HG03139 (cell line): ENCODE measurements at regions not wholly inside any gene's neighbourhood (a gene's known extent, or its start where the extent isn't known, plus 50 kb on each side); places are given as distances from the start of the nearest gene placed in this dataset.
A peak's percentile ranks its signal among the peaks of the same experiment; 100 is the strongest.

ENCODE experiments used
- ATAC-seq: cut with Tn5 transposase; IDR thresholded peaks from one replicate; pipeline ENCODE4 v1.9.1; 2021; ENCODE audit not compliant: unreplicated experiment

DNA sequence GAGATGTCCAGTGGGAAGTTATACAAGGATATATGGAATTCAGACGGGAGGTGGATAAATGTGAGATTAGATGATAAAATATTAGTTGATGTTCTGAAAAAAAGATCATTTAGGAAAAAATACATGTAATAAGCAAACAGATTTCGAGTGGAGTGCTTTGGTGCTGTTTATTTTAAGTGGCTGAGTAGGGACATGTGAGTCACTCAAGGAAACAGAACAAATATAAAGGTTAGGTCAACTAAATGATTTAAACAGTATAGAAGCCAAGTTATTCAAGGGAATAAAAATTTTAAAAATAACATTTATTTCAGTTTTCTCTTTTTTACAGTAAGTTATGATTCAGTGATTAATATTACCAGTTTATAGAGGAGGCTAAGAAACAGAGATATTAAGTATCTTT lies 1046.7 kb upstream of the B3GALT2 start:
- no peak for ATAC-seq

DNA sequence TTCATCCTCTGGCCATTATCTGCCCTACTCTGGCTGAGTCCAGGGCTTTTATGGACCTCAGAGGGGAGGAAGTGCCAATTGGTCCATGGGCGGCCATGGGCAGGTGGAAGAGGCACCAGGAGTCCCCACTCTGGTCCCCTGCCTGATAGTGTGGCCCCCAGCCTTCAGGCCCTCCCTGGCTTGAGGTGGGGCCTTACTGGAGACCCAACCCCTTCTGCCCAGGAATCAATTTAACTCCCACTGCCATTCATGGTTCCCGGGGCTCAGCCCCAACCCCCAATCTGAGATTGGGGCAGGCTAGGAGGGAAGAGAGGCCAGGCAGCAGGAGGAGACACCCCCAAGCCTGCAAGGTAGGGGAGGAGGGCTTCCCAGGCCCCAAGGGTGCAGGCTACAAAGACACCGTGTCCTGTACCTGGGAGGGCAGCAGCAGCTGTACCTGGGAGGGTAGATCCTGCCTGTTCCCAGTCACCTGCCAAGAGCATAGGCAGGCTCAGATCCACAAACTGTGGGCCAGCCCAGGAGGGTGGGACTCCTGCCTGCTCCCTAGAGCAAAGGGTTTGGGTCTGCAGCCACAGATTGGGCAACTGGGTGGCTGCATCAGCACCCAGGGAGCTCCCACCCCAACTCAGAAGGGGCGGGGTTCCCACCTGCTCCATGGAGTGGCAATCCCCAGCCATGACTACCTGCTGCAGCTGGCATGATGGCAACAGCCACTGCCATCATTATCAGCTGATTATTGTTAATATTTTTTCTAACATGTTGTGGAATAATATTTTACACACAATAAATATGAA lies 1044.1 kb upstream of the B3GALT2 start:
- no peak for ATAC-seq

DNA sequence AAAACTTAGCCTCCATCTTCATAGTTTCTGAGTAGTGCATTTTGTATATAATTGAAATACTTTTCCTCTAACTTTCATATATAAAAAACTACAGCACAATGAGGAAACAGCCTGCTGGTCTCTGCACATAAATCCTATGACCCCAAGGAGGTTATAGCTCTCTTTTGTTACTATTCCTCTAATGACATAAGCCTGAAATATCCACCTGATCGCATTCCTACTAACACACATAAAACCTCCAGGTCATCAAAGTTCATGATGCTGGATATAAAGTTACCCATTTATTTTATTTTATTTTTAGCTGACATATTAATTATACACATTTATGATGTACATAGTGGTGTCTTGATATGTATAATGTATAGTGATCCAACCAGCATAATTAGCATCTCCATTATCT lies 1042.0 kb upstream of the B3GALT2 start:
- no peak for ATAC-seq

DNA sequence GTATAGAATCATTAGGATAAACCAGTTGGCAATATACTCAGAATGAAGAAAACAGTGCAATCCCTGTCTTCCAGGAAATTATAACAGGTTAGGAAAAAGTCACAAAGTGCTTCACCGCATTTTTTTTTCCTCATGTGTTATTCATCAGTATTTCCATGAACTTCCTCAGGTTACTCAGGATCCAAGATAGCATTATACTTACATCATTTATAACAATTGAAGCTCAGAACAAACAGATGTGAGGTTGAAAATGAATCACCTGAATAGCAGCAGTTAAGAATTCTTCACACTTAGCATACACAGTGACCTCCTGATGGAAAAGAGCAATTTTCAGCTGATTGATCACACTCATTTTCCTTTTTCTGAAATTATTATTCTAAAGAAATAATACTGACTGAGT lies 1040.7 kb upstream of the B3GALT2 start:
- no peak for ATAC-seq

DNA sequence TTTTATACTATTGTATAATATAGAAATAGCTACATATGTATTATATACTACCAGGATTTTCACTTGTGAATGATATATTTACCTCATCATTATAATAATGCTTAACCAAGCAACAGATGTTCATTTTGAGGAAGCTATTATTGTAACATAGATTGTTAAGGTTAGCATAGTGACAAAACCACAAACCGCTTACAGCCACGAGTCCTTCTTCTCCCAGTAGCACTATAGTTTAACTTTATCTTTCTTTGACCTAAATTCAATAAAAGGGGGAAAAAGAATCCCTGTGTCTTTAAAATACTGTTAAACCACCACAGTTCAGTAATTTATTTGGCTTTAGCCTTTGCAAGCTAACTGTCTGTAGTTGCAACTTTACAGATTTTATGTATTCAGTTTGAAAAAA lies 1039.4 kb upstream of the B3GALT2 start:
- peak; percentile 97 for ATAC-seq

DNA sequence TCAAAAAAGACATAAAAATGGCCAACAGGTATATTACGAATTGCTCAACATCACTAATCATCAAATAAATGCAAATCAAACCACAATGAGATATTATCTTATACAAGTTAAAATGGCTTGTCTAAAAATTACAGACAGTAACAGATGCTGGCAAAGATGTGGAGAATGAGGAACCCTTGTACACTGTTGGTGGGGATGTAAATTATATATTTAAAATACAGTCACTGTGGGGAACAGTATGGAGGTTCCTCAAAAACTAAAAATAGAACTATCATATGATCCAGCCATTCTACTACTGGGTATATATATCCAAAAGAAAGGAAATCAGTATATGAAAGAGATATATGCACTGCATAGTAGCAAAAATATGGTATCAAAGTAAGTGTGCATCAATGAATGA lies 1037.2 kb upstream of the B3GALT2 start:
- no peak for ATAC-seq

DNA sequence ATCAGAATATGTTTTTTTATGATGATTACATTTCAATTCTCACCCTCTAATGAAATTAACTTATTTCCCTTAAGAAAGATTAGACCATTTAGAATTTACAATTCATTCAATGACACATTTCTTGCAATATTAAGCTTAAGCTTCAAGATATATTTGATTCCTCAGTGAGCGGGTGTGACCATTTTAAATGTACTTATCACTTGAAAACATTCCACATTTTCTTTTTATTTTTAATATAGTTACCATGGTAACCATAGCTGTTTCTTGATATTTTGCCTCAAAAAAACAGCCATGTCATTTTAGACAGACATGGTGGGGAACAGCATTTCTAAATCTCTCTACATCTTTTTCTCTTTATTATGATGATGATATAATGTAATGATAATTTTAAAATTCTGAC lies 1029.0 kb upstream of the B3GALT2 start:
- ATAC-seq, result no peak

DNA sequence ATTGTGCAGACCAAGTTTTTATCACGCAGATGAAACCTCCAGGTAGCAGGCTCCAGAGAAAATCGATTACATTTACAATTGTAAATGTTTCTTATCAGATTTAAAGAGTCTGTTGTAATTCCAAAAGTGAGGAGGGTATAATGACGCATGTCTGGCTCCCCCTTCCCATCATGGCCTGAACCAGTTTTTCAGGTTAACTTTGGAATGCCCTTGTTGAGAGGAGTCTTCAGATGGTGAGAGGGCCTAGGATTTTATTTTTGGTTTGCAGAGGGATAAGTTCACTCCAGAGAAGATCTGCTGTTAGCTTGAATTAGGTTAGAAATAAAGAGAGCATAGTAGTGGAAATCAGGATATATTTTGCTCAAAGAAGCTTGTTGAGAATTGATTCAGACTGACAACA lies 1028.3 kb upstream of the B3GALT2 start:
- ATAC-seq, result no peak

DNA sequence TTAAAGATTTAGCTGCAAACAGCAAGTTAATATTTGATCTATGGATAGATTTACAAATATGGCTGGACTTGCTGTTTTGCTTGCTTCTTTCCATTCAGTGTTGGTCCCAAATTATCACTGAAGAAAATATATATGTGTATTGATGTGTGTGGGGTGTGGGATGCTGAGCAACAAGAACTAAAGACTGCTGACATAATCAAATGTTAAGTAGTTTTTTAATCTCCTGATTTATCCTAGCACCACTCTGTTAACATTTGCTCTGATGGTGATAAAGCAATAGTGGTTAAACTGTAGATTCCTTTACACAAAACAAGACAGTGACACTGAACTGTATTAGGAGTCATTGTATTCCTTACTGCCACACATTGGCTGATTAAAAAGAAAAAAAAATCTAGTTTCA lies 1023.5 kb upstream of the B3GALT2 start:
- ATAC-seq, result no peak

DNA sequence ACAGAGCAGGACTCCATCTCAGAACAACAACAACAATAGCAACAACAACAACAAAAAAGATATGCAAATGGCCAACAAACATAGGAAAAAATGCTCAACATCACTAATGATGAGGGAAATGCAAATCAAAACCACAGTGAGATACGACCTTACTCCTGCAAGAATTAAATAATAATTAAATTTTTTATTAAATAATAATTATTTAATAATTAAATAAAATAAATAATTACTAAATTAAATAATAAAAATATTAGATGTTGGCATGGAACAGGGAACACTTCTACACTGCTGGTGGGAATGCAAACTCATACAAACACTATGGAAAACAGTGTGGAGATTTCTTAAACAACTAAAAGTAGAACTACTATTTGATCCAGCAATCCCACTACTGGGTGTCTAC lies 1022.3 kb upstream of the B3GALT2 start:
- ATAC-seq, result no peak

DNA sequence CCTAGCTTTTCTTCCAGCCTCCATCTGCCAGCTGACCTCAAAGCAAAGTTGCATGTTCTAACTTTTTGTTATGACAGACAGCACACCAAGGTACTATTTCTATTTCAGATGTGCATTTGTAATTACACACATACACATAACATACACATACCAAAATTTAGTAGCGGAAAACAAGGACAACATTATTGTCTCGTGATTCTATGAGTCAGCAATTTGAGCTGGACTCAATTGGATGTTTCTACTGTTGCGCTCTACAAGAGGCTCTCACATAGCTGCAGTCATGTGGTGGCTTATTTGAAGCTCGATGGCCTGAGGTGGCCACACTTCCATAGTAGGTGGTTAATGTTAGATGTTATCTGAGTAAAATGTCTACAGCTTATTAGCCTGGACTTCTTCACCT lies 1010.1 kb upstream of the B3GALT2 start:
- ATAC-seq, result no peak

DNA sequence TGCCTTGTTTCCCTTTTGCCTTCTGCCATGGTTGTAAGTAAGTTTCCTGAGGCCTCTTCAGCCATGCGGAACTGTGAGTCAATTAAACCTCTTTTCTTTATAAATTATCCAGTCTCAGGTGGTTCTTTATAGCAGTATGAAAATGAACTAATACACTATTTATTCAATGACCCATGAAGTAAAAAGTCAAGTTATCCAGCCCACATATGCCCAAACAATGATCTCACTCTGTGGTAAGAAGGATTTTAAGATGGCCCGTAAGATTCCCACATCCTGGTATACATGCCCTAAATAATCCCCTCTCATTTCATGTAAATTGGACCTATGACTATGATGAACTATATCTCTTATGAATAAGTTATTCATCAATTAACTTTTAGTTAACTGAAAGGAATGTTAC lies 1008.3 kb upstream of the B3GALT2 start:
- ATAC-seq, result no peak

DNA sequence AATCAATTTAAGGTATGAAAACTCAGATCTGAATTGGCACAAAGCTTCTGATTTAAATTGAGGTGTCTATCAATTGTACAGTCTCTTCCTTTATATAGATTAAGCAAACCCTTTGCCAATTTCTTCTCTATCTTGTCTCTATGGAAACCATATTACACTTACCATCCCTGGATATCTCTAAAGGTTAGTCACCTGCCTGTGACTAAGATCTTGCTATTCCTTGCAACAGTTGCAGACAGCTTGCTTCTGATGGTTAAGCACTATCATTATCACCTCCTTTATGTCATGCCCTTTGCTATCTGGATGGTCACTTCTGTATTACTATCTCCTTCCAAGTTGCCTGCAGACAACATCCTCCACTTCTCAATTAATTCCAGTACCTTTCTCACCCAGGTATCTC lies 998.6 kb upstream of the B3GALT2 start:
- no peak for ATAC-seq

DNA sequence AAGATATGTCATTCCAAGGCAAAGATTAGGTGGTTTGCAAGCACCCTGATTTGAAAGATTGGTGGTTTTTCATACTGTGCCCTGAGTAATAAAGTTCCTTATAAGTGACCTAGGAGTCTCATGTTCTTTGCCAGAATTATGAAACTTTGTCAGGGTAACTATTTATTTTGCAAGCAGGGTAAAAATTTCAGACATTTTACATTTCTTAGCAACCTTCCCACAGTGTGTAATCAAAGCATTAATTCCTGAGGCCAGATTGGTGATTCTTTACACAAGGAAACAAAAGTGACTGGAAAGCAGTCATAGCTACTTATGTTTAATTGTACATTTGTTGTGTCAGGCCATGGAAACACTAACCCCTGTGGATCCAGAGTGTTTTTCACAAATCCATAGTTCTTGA lies 998.0 kb upstream of the B3GALT2 start:
- no peak for ATAC-seq

DNA sequence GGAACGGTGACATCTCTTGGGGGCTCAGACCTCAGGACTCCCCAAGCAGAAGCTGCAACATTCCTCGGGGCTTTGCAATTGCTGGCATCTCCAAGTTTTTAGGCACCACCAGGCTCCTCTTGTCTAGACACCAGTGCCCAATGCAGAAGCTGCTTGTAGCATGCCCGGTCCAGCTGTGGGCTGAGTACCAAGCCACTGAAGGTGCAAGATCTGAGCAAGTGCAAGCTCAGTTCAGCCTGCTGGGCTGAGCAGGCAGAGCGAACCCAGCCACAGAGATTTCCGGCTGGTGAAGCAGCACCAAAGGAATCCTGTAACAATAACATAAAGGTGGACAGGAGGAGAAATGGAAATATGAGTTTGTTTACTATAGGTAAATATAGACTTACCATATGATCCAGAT lies 995.4 kb upstream of the B3GALT2 start:
- no peak for ATAC-seq

DNA sequence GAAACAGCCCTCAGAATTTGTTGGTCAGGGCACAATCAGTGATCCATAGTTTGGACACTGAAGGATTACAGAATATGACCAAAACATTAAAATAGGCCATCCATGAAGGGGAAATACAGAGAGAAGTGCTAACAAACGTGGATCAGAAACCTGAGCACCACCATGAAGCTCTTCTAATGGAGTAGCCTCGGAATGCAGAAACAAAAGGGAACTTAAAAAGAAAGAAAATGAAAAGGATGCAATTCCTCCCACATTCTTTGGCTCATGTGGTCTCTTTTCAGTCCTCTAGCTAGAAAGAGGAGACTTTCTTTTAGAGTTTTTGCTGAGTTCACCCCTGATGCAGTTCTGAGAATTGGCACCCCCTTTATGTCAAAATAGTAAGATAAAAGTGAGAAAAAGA lies 989.8 kb upstream of the B3GALT2 start:
- ATAC-seq, result no peak

DNA sequence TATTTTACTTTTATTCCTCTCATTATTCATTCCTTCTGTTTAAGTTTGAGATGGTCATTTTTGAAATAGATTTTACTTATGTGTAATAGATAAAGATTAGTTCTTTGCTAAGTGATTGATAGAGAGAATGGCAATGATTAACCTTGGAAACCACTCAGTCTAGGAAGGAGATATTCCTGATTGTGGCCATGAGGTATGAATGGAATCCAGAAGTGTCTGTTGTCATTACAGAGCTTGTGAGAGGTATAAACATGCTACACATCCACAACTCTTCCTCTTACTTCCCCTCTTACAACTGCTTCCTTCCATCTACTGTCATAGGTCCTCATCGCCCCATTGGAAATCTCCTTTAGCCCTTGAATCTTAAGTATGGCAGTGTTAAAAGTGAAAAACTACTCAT lies 988.8 kb upstream of the B3GALT2 start:
- no peak for ATAC-seq

DNA sequence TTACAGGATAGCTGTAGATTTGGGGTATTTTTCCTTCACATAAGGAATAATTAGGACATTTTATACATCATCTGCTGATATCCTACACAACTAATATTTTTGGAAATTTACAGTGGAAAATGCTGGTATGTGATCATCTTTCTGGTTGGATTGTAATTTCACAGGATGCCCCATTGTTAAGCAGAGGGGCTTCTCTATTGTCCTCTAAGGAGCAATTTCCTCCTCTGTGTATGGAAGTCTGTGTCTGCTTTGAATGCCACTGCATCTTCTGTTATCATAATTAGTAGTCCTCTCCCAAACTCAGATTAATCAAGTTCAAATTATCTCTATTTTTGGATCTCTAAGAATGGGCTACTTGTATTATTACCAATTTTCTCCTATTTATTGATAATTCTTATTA lies 988.1 kb upstream of the B3GALT2 start:
- no peak for ATAC-seq

DNA sequence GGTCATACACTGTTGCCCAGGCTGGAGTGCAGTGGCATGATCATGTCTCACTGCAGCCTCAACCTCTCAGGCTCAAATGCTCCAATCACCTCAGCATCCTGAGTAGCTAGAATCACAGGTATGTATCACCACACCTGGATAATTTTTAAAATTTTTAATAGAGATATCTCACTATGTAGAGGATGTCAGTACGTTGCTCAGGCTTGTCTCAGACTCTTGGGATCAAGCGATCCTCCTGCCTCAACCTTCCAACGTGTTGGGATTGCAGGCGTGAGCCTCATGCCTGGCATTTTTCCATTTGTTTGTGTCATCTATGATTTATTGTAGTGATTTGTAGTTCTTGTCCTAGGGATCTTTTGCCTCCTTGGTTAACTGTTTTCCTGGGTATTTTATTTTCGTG lies 985.2 kb upstream of the B3GALT2 start:
- no peak for ATAC-seq

DNA sequence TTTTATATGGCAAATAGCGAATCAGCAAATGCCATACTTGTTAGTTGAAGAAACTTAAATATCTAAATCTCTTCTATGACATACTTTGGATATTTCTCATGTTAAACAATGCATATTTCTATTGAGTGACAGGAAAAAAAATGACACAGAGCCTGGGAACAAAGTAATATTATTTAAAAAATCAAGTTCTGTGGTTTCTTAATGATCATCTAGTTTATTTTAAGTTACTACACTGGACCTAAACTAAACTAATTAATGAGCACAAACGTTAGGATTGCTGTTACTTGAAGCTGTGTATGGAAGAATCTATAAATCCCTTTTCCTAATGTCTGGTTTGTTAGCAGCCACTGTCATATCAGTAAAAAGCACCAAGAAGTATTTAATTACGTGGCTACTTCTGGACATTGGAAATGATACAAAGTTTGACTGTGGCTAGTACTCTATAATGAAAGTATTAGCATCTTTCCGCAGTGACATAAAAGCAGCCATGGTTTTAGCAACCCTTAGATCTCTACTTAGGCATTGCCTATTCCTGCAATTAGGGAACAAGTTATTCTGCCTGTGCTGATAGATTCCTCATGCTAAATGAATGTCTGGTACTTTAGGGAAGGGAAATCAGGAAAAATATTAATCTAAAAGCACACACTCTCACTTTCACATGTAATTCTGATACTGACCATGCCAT lies 981.7 kb upstream of the B3GALT2 start:
- no peak for ATAC-seq

DNA sequence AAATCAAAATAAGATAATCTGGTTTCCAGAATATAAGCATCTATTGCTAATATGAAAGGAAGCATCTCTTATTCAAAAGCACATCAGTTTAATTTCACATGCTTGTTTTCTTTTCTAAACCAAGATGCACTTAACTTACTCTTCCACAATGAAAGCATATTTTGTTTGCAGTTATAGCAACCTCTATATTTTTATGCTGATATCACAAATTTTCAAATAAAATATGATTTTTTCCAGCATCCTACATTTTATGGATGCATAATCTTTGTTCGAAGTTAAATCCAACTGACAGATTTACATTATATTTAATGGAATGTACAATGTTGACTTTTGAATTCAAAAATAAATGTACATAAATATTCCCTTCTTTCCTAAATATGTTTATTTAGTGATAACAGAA lies 978.3 kb upstream of the B3GALT2 start:
- ATAC-seq, result no peak

DNA sequence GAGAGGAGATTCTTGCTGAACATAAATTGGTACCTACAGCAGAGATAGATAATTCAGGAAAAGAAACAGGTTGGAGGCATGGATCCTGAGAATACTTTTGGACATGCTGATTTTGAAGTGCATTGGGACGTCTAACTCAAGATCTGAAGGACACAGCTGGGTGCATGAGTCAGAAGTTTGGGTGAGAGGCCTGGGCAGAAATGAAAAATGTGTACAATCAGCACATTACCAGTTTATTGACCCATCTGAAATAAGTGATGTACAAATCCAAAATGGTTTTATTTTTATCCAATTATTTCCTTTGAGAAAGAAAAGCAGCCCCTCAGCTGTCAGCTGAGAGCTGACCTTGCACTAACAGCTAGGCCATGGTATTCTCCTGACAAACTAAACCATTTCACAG lies 975.2 kb upstream of the B3GALT2 start:
- ATAC-seq, result no peak

DNA sequence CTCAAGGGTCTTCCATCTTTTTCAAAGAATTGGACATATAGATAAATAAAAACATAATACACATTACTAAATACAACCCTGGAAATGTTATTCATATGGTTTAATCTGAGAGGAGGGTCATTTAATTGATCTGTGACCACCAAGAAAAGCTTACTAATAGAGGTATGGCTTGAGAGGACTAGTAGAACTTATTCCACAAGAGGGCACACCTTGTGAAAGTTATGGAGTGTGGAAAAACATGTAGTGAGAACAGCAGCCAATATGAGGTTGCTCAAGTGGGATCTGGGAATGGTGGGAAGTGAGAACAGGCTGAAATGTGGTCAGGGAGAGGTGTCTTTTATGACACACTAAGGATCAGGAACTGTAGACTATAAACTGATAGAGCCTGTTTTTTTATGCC lies 973.5 kb upstream of the B3GALT2 start:
- ATAC-seq, result no peak
